Lower leg skin (tissue), 4 donors: ENCODE measurements at regions not wholly inside any gene's neighbourhood (a gene's known extent, or its start where the extent isn't known, plus 50 kb on each side); places are given as distances from the start of the nearest gene placed in this dataset.

Experiments used
- DNase-seq, 2 donors: peaks; one replicate each; pipeline ENCODE4 v3.0.0-alpha.2; 2019; ENCODE audit warnings: low spot score in 2 of 2
- H3K4me3 ChIP-seq: fragments of 200-600 bp; sonication (generic); 2 replicates; pipeline ENCODE4 v1.5.1; 2017; ENCODE audit warnings: mild to moderate bottlenecking, low read depth; ENCODE audit not compliant: poor library complexity, severe bottlenecking
- POLR2A ChIP-seq, 2 donors: fragments of 450-650 bp; IDR thresholded peaks; one replicate each; pipeline ENCODE4 v1.6.1; 2016 to 2017; ENCODE audit warnings: antibody characterized with exemption in 2 of 2, mild to moderate bottlenecking in 1 of 2, moderate library complexity in 1 of 2
- WGBS, 2 donors: methylation state at CpG; one replicate each; pipeline ENCODE4 v1.1.5; 2018; 5-methylcytosine and 5-hydroxymethylcytosine counted together
- intact Hi-C: fragments of 100-400 bp; cut with DNase I; formaldehyde crosslinking; loops from one replicate; pipeline ENCODE4 v1.15.0; 2023; ENCODE audit warnings: low total_unique reads
- TF ChIP-seq, protein P1 (sequence below), 3 donors: fragments of 450-650 bp; IDR thresholded peaks; one replicate each; pipeline ENCODE4 v1.5.1; 2016; ENCODE audit warnings: antibody characterized with exemption in 3 of 3, mild to moderate bottlenecking in 3 of 3, moderate library complexity in 2 of 3

DNA sequence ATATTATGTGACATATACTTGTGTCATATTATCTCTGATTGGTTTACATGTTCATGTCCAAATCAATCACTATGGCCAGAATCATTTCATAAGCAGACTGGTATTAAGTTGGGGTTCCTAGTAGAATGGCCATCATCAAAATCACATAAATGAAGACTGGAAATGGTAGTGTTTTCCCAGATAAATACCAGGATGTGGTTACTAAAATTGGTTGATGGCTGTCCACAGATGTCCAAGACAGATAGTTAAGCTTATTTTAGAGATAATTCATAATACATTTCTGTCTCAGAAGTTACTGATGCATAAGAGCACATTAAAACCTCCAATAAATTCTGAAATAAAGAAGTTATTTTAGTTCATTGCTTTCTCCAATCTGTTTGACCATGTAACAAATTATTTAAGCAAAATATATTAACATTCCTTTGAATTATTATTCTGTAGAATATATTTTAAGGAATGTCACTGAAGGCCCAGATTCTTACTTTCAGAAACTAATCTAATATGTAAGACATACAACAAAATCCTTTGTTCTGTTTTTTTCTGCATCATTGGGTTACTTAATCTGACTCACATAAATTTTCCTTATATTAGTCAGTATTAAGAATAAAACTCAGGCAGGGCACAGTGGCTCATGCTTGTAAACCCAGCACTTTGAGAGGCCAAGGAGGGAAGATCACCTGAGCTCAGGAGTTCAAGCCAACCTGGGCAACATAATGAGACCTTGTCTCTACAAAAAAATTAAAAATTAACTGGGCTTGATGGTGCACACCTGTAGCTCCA is 483.9 kb downstream of the PTPRC start:
- DNase-seq = no peak
- H3K4me3 ChIP-seq = no peak overlapping the region
- intact Hi-C loops = no loop called here
- TF ChIP-seq POLR2A (IDR thresholded peaks at IDR 0.05) = no peak
- TF ChIP-seq, protein P1, sequence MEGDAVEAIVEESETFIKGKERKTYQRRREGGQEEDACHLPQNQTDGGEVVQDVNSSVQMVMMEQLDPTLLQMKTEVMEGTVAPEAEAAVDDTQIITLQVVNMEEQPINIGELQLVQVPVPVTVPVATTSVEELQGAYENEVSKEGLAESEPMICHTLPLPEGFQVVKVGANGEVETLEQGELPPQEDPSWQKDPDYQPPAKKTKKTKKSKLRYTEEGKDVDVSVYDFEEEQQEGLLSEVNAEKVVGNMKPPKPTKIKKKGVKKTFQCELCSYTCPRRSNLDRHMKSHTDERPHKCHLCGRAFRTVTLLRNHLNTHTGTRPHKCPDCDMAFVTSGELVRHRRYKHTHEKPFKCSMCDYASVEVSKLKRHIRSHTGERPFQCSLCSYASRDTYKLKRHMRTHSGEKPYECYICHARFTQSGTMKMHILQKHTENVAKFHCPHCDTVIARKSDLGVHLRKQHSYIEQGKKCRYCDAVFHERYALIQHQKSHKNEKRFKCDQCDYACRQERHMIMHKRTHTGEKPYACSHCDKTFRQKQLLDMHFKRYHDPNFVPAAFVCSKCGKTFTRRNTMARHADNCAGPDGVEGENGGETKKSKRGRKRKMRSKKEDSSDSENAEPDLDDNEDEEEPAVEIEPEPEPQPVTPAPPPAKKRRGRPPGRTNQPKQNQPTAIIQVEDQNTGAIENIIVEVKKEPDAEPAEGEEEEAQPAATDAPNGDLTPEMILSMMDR (IDR thresholded peaks at IDR 0.05) = no peak

DNA sequence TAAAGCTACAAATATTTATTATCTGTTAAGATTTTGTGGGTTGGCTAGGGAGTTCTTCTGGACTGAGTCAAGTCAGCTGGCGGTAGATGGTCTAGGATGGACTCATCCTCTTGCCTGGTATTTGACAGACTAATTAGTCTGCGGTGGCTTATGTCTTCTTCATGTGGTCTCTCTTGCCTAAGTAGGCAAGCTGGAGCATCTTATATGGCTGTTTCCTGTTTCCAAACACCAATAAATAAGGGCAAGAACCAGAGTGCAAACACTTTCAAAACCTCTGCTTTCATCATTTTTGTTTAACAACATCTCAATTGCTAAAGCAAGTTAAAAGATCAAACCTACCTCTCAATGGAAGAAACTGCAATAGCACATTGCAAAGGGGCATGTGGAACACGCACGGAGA is 484.8 kb downstream of the PTPRC start:
- TF ChIP-seq POLR2A (IDR thresholded peaks at IDR 0.05) = no peak
- TF ChIP-seq, protein P1 (IDR thresholded peaks at IDR 0.05) = no peak
- H3K4me3 ChIP-seq = no peak overlapping the region
- 94 to 96% methylated on average over 4 of the region's 4 CpGs for WGBS, 2 donors
- intact Hi-C loops = no loop called here
- no peak for DNase-seq

DNA sequence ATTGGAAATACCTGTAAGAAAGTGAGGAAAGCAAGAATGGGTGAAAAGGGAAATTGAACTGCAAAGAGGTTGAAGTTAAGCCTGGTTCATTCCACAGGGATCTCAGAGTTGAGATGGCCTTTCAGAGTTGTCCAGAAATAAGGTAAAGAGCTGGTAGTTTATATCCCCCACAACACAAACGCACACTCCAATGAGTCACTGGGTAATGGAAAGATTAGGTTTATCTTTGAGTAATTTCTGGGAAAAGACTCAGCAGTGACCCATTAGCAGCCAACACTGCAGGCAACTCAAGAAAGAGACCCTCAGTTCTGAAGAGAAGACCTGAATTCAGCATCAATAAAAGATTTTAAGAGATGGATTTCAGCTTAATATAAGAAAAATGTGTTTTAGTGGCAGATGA is 485.5 kb downstream of the PTPRC start:
- TF ChIP-seq, protein P1 (IDR thresholded peaks at IDR 0.05) = no peak
- no peak for TF ChIP-seq POLR2A (IDR thresholded peaks at IDR 0.05)
- intact Hi-C loops = no loop called here
- no peak for DNase-seq
- 85 to 89% methylated on average over 1 of the region's 1 CpG for WGBS, 2 donors
- H3K4me3 ChIP-seq = no peak overlapping the region

DNA sequence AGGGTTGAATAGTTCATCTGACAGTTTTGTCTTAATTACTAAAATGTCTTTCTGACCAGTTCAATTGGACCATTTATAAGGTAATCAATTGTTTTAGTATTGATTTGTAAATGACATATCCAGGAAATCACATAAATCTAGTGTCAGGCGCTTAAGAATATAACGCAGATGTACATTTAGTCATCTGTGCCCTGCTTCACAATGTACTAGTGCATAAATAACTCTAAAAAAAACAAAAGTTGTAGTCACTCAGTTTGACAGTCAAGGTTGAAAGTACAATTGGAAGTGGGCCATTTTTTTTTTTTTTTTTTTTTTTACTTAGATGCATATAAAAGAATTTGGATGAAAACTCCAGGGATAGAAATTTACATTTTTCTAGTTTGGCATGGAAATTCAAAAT is 490.4 kb downstream of the PTPRC start:
- TF ChIP-seq, protein P1 (IDR thresholded peaks at IDR 0.05) = no peak
- no peak for TF ChIP-seq POLR2A (IDR thresholded peaks at IDR 0.05)
- WGBS, 2 donors = 76 to 89% methylated on average over 2 of the region's 2 CpGs
- intact Hi-C loops = no loop called here
- DNase-seq = no peak
- H3K4me3 ChIP-seq = no peak overlapping the region

DNA sequence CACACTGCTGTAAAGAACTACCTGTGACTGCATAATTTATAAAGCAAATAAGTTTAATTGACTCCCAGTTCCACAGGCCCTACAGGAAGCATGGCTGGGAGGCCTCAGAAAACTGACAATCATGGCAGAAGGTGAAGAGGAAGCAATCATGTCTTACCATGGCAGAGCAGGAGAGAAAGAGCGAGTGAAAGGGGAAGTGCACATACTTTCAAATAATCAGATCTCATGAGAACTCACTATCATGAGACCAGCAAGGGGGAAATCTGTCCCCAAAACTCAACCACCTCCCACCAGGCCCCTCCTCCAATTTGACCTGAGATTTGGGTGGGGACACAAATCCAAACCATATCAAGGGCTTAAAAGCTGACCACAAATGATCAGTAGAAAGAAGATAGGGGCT is 493.2 kb downstream of the PTPRC start:
- no peak overlapping the region for H3K4me3 ChIP-seq
- 74 to 83% methylated on average over 1 of the region's 1 CpG for WGBS, 2 donors
- TF ChIP-seq POLR2A (IDR thresholded peaks at IDR 0.05) = no peak
- TF ChIP-seq, protein P1 (IDR thresholded peaks at IDR 0.05) = no peak
- intact Hi-C loops = no loop called here
- DNase-seq = no peak

DNA sequence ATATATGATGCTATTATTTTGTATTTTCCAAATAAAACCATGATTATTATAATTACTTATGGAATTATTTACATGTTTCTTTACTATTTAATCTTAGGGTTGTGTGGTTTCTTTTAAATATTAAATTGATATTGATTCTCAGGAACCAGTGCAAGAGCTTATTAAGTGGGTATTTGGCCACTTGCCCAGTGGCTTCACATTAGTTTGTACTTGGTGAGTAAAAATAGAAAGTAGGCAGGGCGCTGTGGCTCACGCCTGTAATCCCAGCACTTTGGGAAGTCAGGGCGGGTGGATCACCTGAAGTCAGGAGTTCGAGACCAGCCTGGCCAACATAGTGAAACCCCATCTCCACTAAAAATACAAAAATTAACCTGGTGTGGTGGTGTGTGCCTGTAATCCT is 497.1 kb downstream of the PTPRC start:
- intact Hi-C loops = no loop called here
- 82 to 89% methylated on average over 4 of the region's 4 CpGs for WGBS, 2 donors
- no peak for TF ChIP-seq POLR2A (IDR thresholded peaks at IDR 0.05)
- TF ChIP-seq, protein P1 (IDR thresholded peaks at IDR 0.05) = no peak
- no peak for DNase-seq
- no peak overlapping the region for H3K4me3 ChIP-seq
